ENCODE measurements at regions not wholly inside any gene's neighbourhood (a gene's known extent, or its start where the extent isn't known, plus 50 kb on each side); places are given as distances from the start of the nearest gene placed in this dataset.

- no peak for TF ChIP-seq POLR2A (IDR thresholded peaks at IDR 0.05)
- TF ChIP-seq CTCF (IDR thresholded peaks at IDR 0.05), result no peak
- intact Hi-C loops (cut with DNase I; ENCODE audit: low total_unique reads), result no loop called here
- no peak overlapping the region for H3K4me3 ChIP-seq
- no peak for DNase-seq
- no peaks in the 10 kb centered on the region for H3K4me1 ChIP-seq
- 25 to 32% methylated on average over 1 of the region's 1 CpG for WGBS, 2 donors
- no peaks in the 10 kb centered on the region for H3K9me3 ChIP-seq
- no peaks in the 10 kb centered on the region for H3K36me3 ChIP-seq (ENCODE audit: low read depth, missing control alignments)
- no peak overlapping the region for H3K27ac ChIP-seq
- H3K27me3 ChIP-seq, result no peaks in the 10 kb centered on the region
Measured at GRCh38 chr12:30213166-30213565, 429.4 kb upstream of the TMTC1 start.

- H3K27ac ChIP-seq, result no peak overlapping the region
- no peaks in the 10 kb centered on the region for H3K27me3 ChIP-seq
- H3K4me1 ChIP-seq, result no peaks in the 10 kb centered on the region
- no peak for TF ChIP-seq CTCF (IDR thresholded peaks at IDR 0.05)
- TF ChIP-seq POLR2A (IDR thresholded peaks at IDR 0.05), result no peak
- WGBS, 2 donors, result 67 to 73% methylated on average over 3 of the region's 3 CpGs
- H3K4me3 ChIP-seq, result no peak overlapping the region
- no peaks in the 10 kb centered on the region for H3K36me3 ChIP-seq (ENCODE audit: low read depth, missing control alignments)
- no peak for DNase-seq
- H3K9me3 ChIP-seq, result no peaks in the 10 kb centered on the region
- intact Hi-C loops (cut with DNase I; ENCODE audit: low total_unique reads), result no loop called here
Measured at GRCh38 chr12:30211743-30212142, 428.0 kb upstream of the TMTC1 start.

- WGBS, 2 donors, result 66 to 69% methylated on average over 2 of the region's 2 CpGs
- no peaks in the 10 kb centered on the region for H3K9me3 ChIP-seq
Measured at GRCh38 chr12:30203981-30204380, 420.2 kb upstream of the TMTC1 start.

GRCh38 chr12:30202521-30203254, 418.9 kb upstream of the TMTC1 start:
- intact Hi-C loops (cut with DNase I; ENCODE audit: low total_unique reads), result no loop called here
- Histone ChIP-seq H3K4me3 (no peak overlapping the region), H3K27me3 (no peaks in the 10 kb centered on the region), H3K27ac (no peak overlapping the region), H3K9me3 (no peaks in the 10 kb centered on the region), H3K4me1 (peaks cover 5% of the 10 kb centered on the region), H3K36me3 (ENCODE audit: low read depth, missing control alignments) (no peaks in the 10 kb centered on the region)
- TF ChIP-seq POLR2A (IDR thresholded peaks at IDR 0.05), result no peak
- TF ChIP-seq CTCF (IDR thresholded peaks at IDR 0.05), result no peak
- 75 to 79% methylated on average over 6 of the region's 6 CpGs for WGBS, 2 donors
- DNase-seq, result no peak

More at GRCh38 chr12:30203981-30204380, 420.2 kb upstream of the TMTC1 start:
- Histone ChIP-seq H3K4me3 (no peak overlapping the region), H3K27ac (no peak overlapping the region), H3K4me1 (peaks cover 5% of the 10 kb centered on the region), H3K27me3 (no peaks in the 10 kb centered on the region), H3K36me3 (ENCODE audit: low read depth, missing control alignments) (no peaks in the 10 kb centered on the region)
- intact Hi-C loops (cut with DNase I; ENCODE audit: low total_unique reads), result no loop called here
- no peak for DNase-seq
- no peak for TF ChIP-seq CTCF (IDR thresholded peaks at IDR 0.05)
- TF ChIP-seq POLR2A (IDR thresholded peaks at IDR 0.05), result no peak

All from testis (tissue), 2 donors.